Mesenchymal stem cell (in vitro differentiated cells and primary cell): ENCODE measurements at regions not wholly inside any gene's neighbourhood (a gene's known extent, or its start where the extent isn't known, plus 50 kb on each side); places are given as distances from the start of the nearest gene placed in this dataset.
"Not testable (repeated sequence)": the region's sequence is repeated elsewhere in the genome, so short reads cannot be mapped to it uniquely, and the experiment has no call there.

Source experiments
- DNase-seq: peaks from one replicate; pipeline ENCODE4 v3.0.0-alpha.2; 2013
- H2AFZ ChIP-seq: one replicate; pipeline ENCODE4 v1.6.1; 2013; ENCODE audit warnings: low read depth, mild to moderate bottlenecking, control low read depth, inconsistent platforms, low read length, moderate library complexity
- H2AK5ac ChIP-seq: 2 replicates; pipeline ENCODE4 v1.6.1; 2013; ENCODE audit warnings: low read length, moderate library complexity, mild to moderate bottlenecking, inconsistent platforms; ENCODE audit not compliant: severe bottlenecking
- H2BK120ac ChIP-seq: one replicate; pipeline ENCODE4 v1.6.1; 2013; ENCODE audit warnings: low read depth, mild to moderate bottlenecking, inconsistent platforms, low read length, moderate library complexity
- H2BK12ac ChIP-seq, 2 experiments: one replicate each; pipeline ENCODE4 v1.6.1; 2013; ENCODE audit warnings: inconsistent platforms in 2 of 2, low read length in 2 of 2, mild to moderate bottlenecking in 2 of 2, moderate library complexity in 2 of 2, control low read depth in 1 of 2
- H2BK15ac ChIP-seq: one replicate; pipeline ENCODE4 v1.6.1; 2013; ENCODE audit warnings: mild to moderate bottlenecking, low read depth, inconsistent platforms; ENCODE audit not compliant: poor library complexity, severe bottlenecking
- H2BK5ac ChIP-seq: 2 replicates; pipeline ENCODE4 v1.6.1; 2013; ENCODE audit warnings: low read depth, mild to moderate bottlenecking, low read length, control low read depth, inconsistent platforms; ENCODE audit not compliant: poor library complexity, severe bottlenecking
- H3K14ac ChIP-seq, 2 experiments: one replicate each; pipeline ENCODE4 v1.6.1; 2013; ENCODE audit warnings: inconsistent platforms in 2 of 2, low read length in 2 of 2, control low read depth in 1 of 2, mild to moderate bottlenecking in 1 of 2, moderate library complexity in 1 of 2
- H3K18ac ChIP-seq, 2 experiments: one replicate each; pipeline ENCODE4 v1.6.1; 2013; ENCODE audit warnings: inconsistent platforms in 2 of 2, low read length in 2 of 2, control low read depth in 1 of 2, low read depth in 1 of 2, mild to moderate bottlenecking in 1 of 2
- H3K23ac ChIP-seq, 2 experiments: one replicate each; pipeline ENCODE4 v1.6.1; 2013; ENCODE audit warnings: inconsistent platforms in 2 of 2, low read length in 2 of 2, mild to moderate bottlenecking in 2 of 2, moderate library complexity in 2 of 2, control low read depth in 1 of 2
- H3K27ac ChIP-seq: 2 replicates; pipeline ENCODE4 v1.5.1; 2013; ENCODE audit warnings: mild to moderate bottlenecking, moderate library complexity, low read length, control low read depth, inconsistent platforms; ENCODE audit not compliant: poor library complexity, severe bottlenecking
- H3K27me3 ChIP-seq, 2 experiments: 2 replicates each; pipeline versions ENCODE4 v1.6.1 to v1.7.0; 2013; ENCODE audit warnings: low read length in 2 of 2, mild to moderate bottlenecking in 2 of 2, moderate library complexity in 2 of 2, control low read depth in 1 of 2, inconsistent platforms in 1 of 2; ENCODE audit not compliant: control insufficient read depth in 1 of 2, insufficient read depth in 1 of 2
- H3K36me3 ChIP-seq, 2 experiments: 2 replicates each; pipeline versions ENCODE4 v1.6.1 to v1.7.0; 2013; ENCODE audit warnings: low read length in 2 of 2, control low read depth in 1 of 2, inconsistent platforms in 1 of 2, low read depth in 1 of 2, mild to moderate bottlenecking in 1 of 2; ENCODE audit not compliant: insufficient read depth in 2 of 2, control insufficient read depth in 1 of 2
- H3K4ac ChIP-seq, 2 experiments: one replicate each; pipeline ENCODE4 v1.6.1; 2013; ENCODE audit warnings: inconsistent platforms in 2 of 2, low read length in 2 of 2, mild to moderate bottlenecking in 2 of 2, moderate library complexity in 2 of 2, control low read depth in 1 of 2, low read depth in 1 of 2
- H3K4me1 ChIP-seq: 2 replicates; pipeline ENCODE4 v1.6.1; 2013; ENCODE audit warnings: low read depth, low read length, control low read depth; ENCODE audit not compliant: control insufficient read depth, insufficient read depth
- H3K4me2 ChIP-seq: 2 replicates; pipeline ENCODE4 v1.6.1; 2013; ENCODE audit warnings: low read length, mild to moderate bottlenecking, inconsistent platforms; ENCODE audit not compliant: poor library complexity, severe bottlenecking
- H3K4me3 ChIP-seq, 2 experiments: 2 replicates each; pipeline versions ENCODE4 v1.5.1 to v1.7.0; 2013; ENCODE audit warnings: low read length in 2 of 2, mild to moderate bottlenecking in 2 of 2, control low read depth in 1 of 2, low read depth in 1 of 2; ENCODE audit not compliant: insufficient read depth in 1 of 2
- H3K79me1 ChIP-seq: replicated peaks from 2 replicates; pipeline ENCODE4 v1.6.1; 2013; ENCODE audit warnings: mild to moderate bottlenecking, control low read depth, low read length, inconsistent platforms; ENCODE audit not compliant: poor library complexity, severe bottlenecking
- H3K9ac ChIP-seq: 2 replicates; pipeline ENCODE4 v1.7.0; 2013; ENCODE audit warnings: mild to moderate bottlenecking, low read length, moderate library complexity
- H3K9me3 ChIP-seq: 2 replicates; pipeline ENCODE4 v1.7.0; 2013; ENCODE audit warnings: mild to moderate bottlenecking, low read length; ENCODE audit not compliant: control insufficient read depth
- H4K8ac ChIP-seq: one replicate; pipeline ENCODE4 v1.6.1; 2013; ENCODE audit warnings: inconsistent platforms, mild to moderate bottlenecking, low read length, moderate library complexity
- H4K91ac ChIP-seq: one replicate; pipeline ENCODE4 v1.6.1; 2013; ENCODE audit warnings: mild to moderate bottlenecking, low read length, inconsistent platforms
- WGBS: methylation state at CpG from one replicate; pipeline ENCODE4 v1.1.7; 2013; ENCODE audit warnings: mixed read lengths; 5-methylcytosine and 5-hydroxymethylcytosine counted together

DNA sequence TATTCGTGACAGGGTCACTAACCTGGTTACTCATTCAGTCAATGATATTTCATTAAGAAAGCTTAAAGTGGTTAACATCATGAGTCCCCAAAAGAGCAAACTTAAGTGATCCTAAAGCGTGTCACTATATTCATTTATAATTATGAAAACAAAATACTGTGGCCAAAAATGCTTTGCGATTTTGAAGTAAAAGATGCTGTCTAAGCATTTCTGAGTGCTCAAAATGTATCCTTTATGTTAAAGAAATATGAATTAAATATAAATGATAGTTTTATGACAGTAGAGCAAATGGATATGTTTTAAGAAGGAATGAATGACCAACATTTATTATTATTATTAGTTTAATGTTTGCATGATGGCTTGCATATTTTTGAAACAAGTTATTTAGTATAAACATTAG, 72.6 kb upstream of the CDC42EP3 start:
- no peak overlapping the region for H4K91ac ChIP-seq
- no peak overlapping the region for H3K14ac ChIP-seq
- no peak overlapping the region for H2BK15ac ChIP-seq
- no peak overlapping the region for H3K4ac ChIP-seq
- no peak overlapping the region for H2BK12ac ChIP-seq
- H3K79me1 ChIP-seq: no peaks in the 10 kb centered on the region
- no peak overlapping the region for H2AK5ac ChIP-seq
- peaks cover 2% of the 10 kb centered on the region for H3K4me1 ChIP-seq
- no peaks in the 10 kb centered on the region for H3K9me3 ChIP-seq
- H2AFZ ChIP-seq: no peak overlapping the region
- H3K4me2 ChIP-seq: no peak overlapping the region
- no peak overlapping the region for H2BK5ac ChIP-seq
- H3K27ac ChIP-seq: no peak overlapping the region
- no peak overlapping the region for H4K8ac ChIP-seq
- no peak for DNase-seq
- H3K23ac ChIP-seq: no peak overlapping the region
- H3K4me3 ChIP-seq: no peak overlapping the region
- WGBS: 100% methylated on average over 1 of the region's 3 CpGs
- no peaks in the 10 kb centered on the region for H3K27me3 ChIP-seq
- no peak overlapping the region for H2BK120ac ChIP-seq
- H3K9ac ChIP-seq: no peak overlapping the region
- no peak overlapping the region for H3K18ac ChIP-seq
- no peaks in the 10 kb centered on the region for H3K36me3 ChIP-seq

GRCh38 chr2:37744961-37745360, 73.5 kb upstream of the CDC42EP3 start:
- H2BK120ac ChIP-seq, H3K23ac ChIP-seq, H3K14ac ChIP-seq, H2AK5ac ChIP-seq, H4K8ac ChIP-seq, H3K9ac ChIP-seq, H3K18ac ChIP-seq, H2AFZ ChIP-seq, DNase-seq, H2BK12ac ChIP-seq, H3K36me3 ChIP-seq, H3K4ac ChIP-seq, H3K4me2 ChIP-seq, H4K91ac ChIP-seq, H3K4me3 ChIP-seq, H3K79me1 ChIP-seq, H3K4me1 ChIP-seq, H2BK15ac ChIP-seq, H2BK5ac ChIP-seq, H3K9me3 ChIP-seq, H3K27me3 ChIP-seq, H3K27ac ChIP-seq: not testable (repeated sequence)

DNA sequence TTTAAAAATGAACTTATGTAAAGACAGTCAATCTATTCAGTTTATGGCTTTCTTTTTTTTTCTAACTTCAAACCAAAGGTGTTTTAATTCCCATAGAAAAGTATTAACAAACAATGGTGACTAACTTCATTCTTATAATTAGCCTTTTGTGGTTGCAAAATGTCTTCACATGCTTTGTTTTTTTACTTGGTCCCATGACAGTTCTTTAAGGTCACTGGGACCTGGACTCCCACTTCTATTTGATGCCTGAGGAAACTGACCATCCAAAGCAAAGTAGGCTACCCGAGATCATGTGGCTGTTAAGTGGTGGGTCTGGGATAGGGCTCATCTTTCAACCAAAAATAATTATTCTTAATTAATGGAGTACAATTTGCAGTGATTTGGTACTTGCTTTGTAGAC, 74.6 kb upstream of the CDC42EP3 start:
- not testable (repeated sequence) for H2AFZ ChIP-seq, H3K23ac ChIP-seq, H3K4ac ChIP-seq, H2BK15ac ChIP-seq, H3K27me3 ChIP-seq, H2BK5ac ChIP-seq, H3K79me1 ChIP-seq, H3K27ac ChIP-seq, H3K36me3 ChIP-seq, H3K4me3 ChIP-seq, DNase-seq, H2BK120ac ChIP-seq, H3K4me1 ChIP-seq, H2AK5ac ChIP-seq, H3K18ac ChIP-seq, H3K4me2 ChIP-seq, H3K9me3 ChIP-seq, H3K9ac ChIP-seq, H2BK12ac ChIP-seq, H4K91ac ChIP-seq, H4K8ac ChIP-seq, H3K14ac ChIP-seq
- WGBS: no CpG with 5 or more reads among the region's 1 CpG

- Histone ChIP-seq H3K4ac (no peak overlapping the region), H2AFZ (no peak overlapping the region), H3K9me3 (no peaks in the 10 kb centered on the region), H3K14ac (no peak overlapping the region), H4K91ac (no peak overlapping the region), H3K36me3 (no peaks in the 10 kb centered on the region), H2BK12ac (no peak overlapping the region), H2BK5ac (no peak overlapping the region), H3K4me3 (no peak overlapping the region), H3K4me2 (no peak overlapping the region), H3K4me1 (peaks cover 2% of the 10 kb centered on the region), H3K18ac (no peak overlapping the region), H3K27ac (no peak overlapping the region), H3K27me3 (no peaks in the 10 kb centered on the region), H2BK15ac (no peak overlapping the region), H2AK5ac (no peak overlapping the region), H4K8ac (no peak overlapping the region), H2BK120ac (no peak overlapping the region), H3K9ac (no peak overlapping the region), H3K23ac (no peak overlapping the region), H3K79me1 (no peaks in the 10 kb centered on the region)
- no peak for DNase-seq
- 94% methylated on average over 2 of the region's 3 CpGs for WGBS
Observed at GRCh38 chr2:37746883-37747282, 75.4 kb upstream of the CDC42EP3 start.
